ENCODE measurements at regions not wholly inside any gene's neighbourhood (a gene's known extent, or its start where the extent isn't known, plus 50 kb on each side); places are given as distances from the start of the nearest gene placed in this dataset.

GRCh38 chr13:40471076-40471475, 195.4 kb downstream of the FOXO1 start:
- TF ChIP-seq CTCF (IDR thresholded peaks at IDR 0.05; ENCODE audit: low read depth, low read length) = no peak
- no peak for DNase-seq (ENCODE audit: low read depth in 2 of 2)

GRCh38 chr13:40471911-40472310, 194.5 kb downstream of the FOXO1 start:
- TF ChIP-seq CTCF (IDR thresholded peaks at IDR 0.05; ENCODE audit: low read depth, low read length) = no peak
- H3K4me3 ChIP-seq (replicated peaks in 1 of 2; ENCODE audit: low read depth in 2 of 2, low read length in 2 of 2) = no peak overlapping the region
- DNase-seq (ENCODE audit: low read depth in 2 of 2) = no peak

More at GRCh38 chr13:40471076-40471475, 195.4 kb downstream of the FOXO1 start:
- H3K4me3 ChIP-seq (replicated peaks in 1 of 2; ENCODE audit: low read depth in 2 of 2, low read length in 2 of 2) = no peak overlapping the region

- DNase-seq (ENCODE audit: low read depth in 2 of 2) = no peak
- TF ChIP-seq CTCF (IDR thresholded peaks at IDR 0.05; ENCODE audit: low read depth, low read length) = no peak
These were observed 193.8 kb downstream of the FOXO1 start for GRCh38 chr13:40472427-40473220.

GRCh38 chr13:40475617-40476016, 190.8 kb downstream of the FOXO1 start:
- no peak for DNase-seq (ENCODE audit: low read depth in 2 of 2)
- no peak overlapping the region for H3K4me3 ChIP-seq (replicated peaks in 1 of 2; ENCODE audit: low read depth in 2 of 2, low read length in 2 of 2)
- no peak for TF ChIP-seq CTCF (IDR thresholded peaks at IDR 0.05; ENCODE audit: low read depth, low read length)

More at GRCh38 chr13:40472427-40473220, 193.8 kb downstream of the FOXO1 start:
- H3K4me3 ChIP-seq (replicated peaks in 1 of 2; ENCODE audit: low read depth in 2 of 2, low read length in 2 of 2) = no peak overlapping the region

GRCh38 chr13:40476175-40476958, 190.1 kb downstream of the FOXO1 start:
- DNase-seq (ENCODE audit: low read depth in 2 of 2) = peak; percentile 50 to 88
- no peak for TF ChIP-seq CTCF (IDR thresholded peaks at IDR 0.05; ENCODE audit: low read depth, low read length)
- no peak overlapping the region for H3K4me3 ChIP-seq (replicated peaks in 1 of 2; ENCODE audit: low read depth in 2 of 2, low read length in 2 of 2)

GRCh38 chr13:40477623-40478608, 188.5 kb downstream of the FOXO1 start:
- H3K4me3 ChIP-seq (replicated peaks in 1 of 2; ENCODE audit: low read depth in 2 of 2, low read length in 2 of 2) = no peak overlapping the region
- peak; percentile 42 to 87 for DNase-seq (ENCODE audit: low read depth in 2 of 2)
- no peak for TF ChIP-seq CTCF (IDR thresholded peaks at IDR 0.05; ENCODE audit: low read depth, low read length)

Data from cardiac fibroblast (primary cell).